ENCODE measurements at regions not wholly inside any gene's neighbourhood (a gene's known extent, or its start where the extent isn't known, plus 50 kb on each side); places are given as distances from the start of the nearest gene placed in this dataset.

GRCh38 chr13:90806892-90807291 lies 540.6 kb upstream of the MIR17HG start:
- Histone ChIP-seq H3K36me3 (replicated peaks; ENCODE audit: low read depth, low read length) (no peaks in the 10 kb centered on the region), H3K9ac (ENCODE audit: low read length) (no peak overlapping the region), H3K4me3 (ENCODE audit: low read length) (no peak overlapping the region), H3K27ac (ENCODE audit: low read length) (no peak overlapping the region), H3K4me1 (ENCODE audit: low read length) (no peaks in the 10 kb centered on the region), H4K20me1 (ENCODE audit: insufficient read depth, low read length) (no peaks in the 10 kb centered on the region), H3K9me3 (ENCODE audit: insufficient read depth, low read length) (no peaks in the 10 kb centered on the region), H2AFZ (ENCODE audit: low read depth, low read length) (peak overlapping the region; percentile 12; the same call in 1 of the 2 replicates), H3K4me2 (ENCODE audit: low read length) (no peak overlapping the region), H3K27me3 (ENCODE audit: low read depth, low read length) (no peaks in the 10 kb centered on the region), H3K79me2 (ENCODE audit: low read length) (no peaks in the 10 kb centered on the region)
- TF ChIP-seq EZH2phosphoT487 (IDR thresholded peaks at IDR 0.05; ENCODE audit: low read depth) (no peak), CTCF (IDR thresholded peaks at IDR 0.05; ENCODE audit: low read depth, low read length) (no peak)

- Histone ChIP-seq H3K36me3 (replicated peaks; ENCODE audit: low read depth, low read length) (no peaks in the 10 kb centered on the region), H4K20me1 (ENCODE audit: insufficient read depth, low read length) (no peaks in the 10 kb centered on the region), H3K9ac (ENCODE audit: low read length) (no peak overlapping the region), H3K4me2 (ENCODE audit: low read length) (no peak overlapping the region), H3K27ac (ENCODE audit: low read length) (no peak overlapping the region), H2AFZ (ENCODE audit: low read depth, low read length) (no peak overlapping the region), H3K4me3 (ENCODE audit: low read length) (no peak overlapping the region), H3K79me2 (ENCODE audit: low read length) (no peaks in the 10 kb centered on the region), H3K4me1 (ENCODE audit: low read length) (no peaks in the 10 kb centered on the region), H3K27me3 (ENCODE audit: low read depth, low read length) (no peaks in the 10 kb centered on the region), H3K9me3 (ENCODE audit: insufficient read depth, low read length) (no peaks in the 10 kb centered on the region)
- TF ChIP-seq CTCF (IDR thresholded peaks at IDR 0.05; ENCODE audit: low read depth, low read length) (no peak), EZH2phosphoT487 (IDR thresholded peaks at IDR 0.05; ENCODE audit: low read depth) (no peak)
Observed at GRCh38 chr13:90808838-90809237, 538.6 kb upstream of the MIR17HG start.

- no peak overlapping the region for H3K4me2 ChIP-seq (ENCODE audit: low read length)
- no peaks in the 10 kb centered on the region for H3K27me3 ChIP-seq (ENCODE audit: low read depth, low read length)
- H2AFZ ChIP-seq (ENCODE audit: low read depth, low read length) = no peak overlapping the region
- peaks cover 6% of the 10 kb centered on the region; the same call in 1 of the 2 replicates for H3K9me3 ChIP-seq (ENCODE audit: insufficient read depth, low read length)
- no peak overlapping the region for H3K27ac ChIP-seq (ENCODE audit: low read length)
- no peak overlapping the region for H3K4me3 ChIP-seq (ENCODE audit: low read length)
- H4K20me1 ChIP-seq (ENCODE audit: insufficient read depth, low read length) = no peaks in the 10 kb centered on the region
- TF ChIP-seq CTCF (IDR thresholded peaks at IDR 0.05; ENCODE audit: low read depth, low read length) (no peak), EZH2phosphoT487 (IDR thresholded peaks at IDR 0.05; ENCODE audit: low read depth) (no peak)
- peaks cover 9% of the 10 kb centered on the region for H3K4me1 ChIP-seq (ENCODE audit: low read length)
- peaks cover 4% of the 10 kb centered on the region for H3K36me3 ChIP-seq (replicated peaks; ENCODE audit: low read depth, low read length)
- H3K79me2 ChIP-seq (ENCODE audit: low read length) = no peaks in the 10 kb centered on the region
- no peak overlapping the region for H3K9ac ChIP-seq (ENCODE audit: low read length)
Observed at GRCh38 chr13:90824032-90824431, 523.5 kb upstream of the MIR17HG start.

- Histone ChIP-seq H3K4me2 (ENCODE audit: low read length) (no peak overlapping the region), H2AFZ (ENCODE audit: low read depth, low read length) (no peak overlapping the region), H3K36me3 (replicated peaks; ENCODE audit: low read depth, low read length) (peaks cover 4% of the 10 kb centered on the region), H3K27me3 (ENCODE audit: low read depth, low read length) (no peaks in the 10 kb centered on the region), H3K4me1 (ENCODE audit: low read length) (peaks cover 9% of the 10 kb centered on the region), H4K20me1 (ENCODE audit: insufficient read depth, low read length) (no peaks in the 10 kb centered on the region), H3K9ac (ENCODE audit: low read length) (no peak overlapping the region), H3K79me2 (ENCODE audit: low read length) (no peaks in the 10 kb centered on the region), H3K27ac (ENCODE audit: low read length) (no peak overlapping the region), H3K9me3 (ENCODE audit: insufficient read depth, low read length) (peaks cover 6% of the 10 kb centered on the region; the same call in 1 of the 2 replicates), H3K4me3 (ENCODE audit: low read length) (no peak overlapping the region)
- TF ChIP-seq EZH2phosphoT487 (IDR thresholded peaks at IDR 0.05; ENCODE audit: low read depth) (no peak), CTCF (IDR thresholded peaks at IDR 0.05; ENCODE audit: low read depth, low read length) (no peak)
Observed at GRCh38 chr13:90826688-90827087, 520.8 kb upstream of the MIR17HG start.

Data from OCI-LY3 (cell line).